Mesenchymal stem cell (in vitro differentiated cells and primary cell): ENCODE measurements at regions not wholly inside any gene's neighbourhood (a gene's known extent, or its start where the extent isn't known, plus 50 kb on each side); places are given as distances from the start of the nearest gene placed in this dataset.
A peak's percentile ranks its signal among the peaks of the same experiment; 100 is the strongest.

ENCODE experiments used
- DNase-seq: peaks from one replicate; pipeline ENCODE4 v3.0.0-alpha.2; 2013
- H2AFZ ChIP-seq: one replicate; pipeline ENCODE4 v1.6.1; 2013; ENCODE audit warnings: low read depth, mild to moderate bottlenecking, control low read depth, inconsistent platforms, low read length, moderate library complexity
- H2AK5ac ChIP-seq: 2 replicates; pipeline ENCODE4 v1.6.1; 2013; ENCODE audit warnings: low read length, moderate library complexity, mild to moderate bottlenecking, inconsistent platforms; ENCODE audit not compliant: severe bottlenecking
- H2BK120ac ChIP-seq: one replicate; pipeline ENCODE4 v1.6.1; 2013; ENCODE audit warnings: low read depth, mild to moderate bottlenecking, inconsistent platforms, low read length, moderate library complexity
- H2BK12ac ChIP-seq, 2 experiments: one replicate each; pipeline ENCODE4 v1.6.1; 2013; ENCODE audit warnings: inconsistent platforms in 2 of 2, low read length in 2 of 2, mild to moderate bottlenecking in 2 of 2, moderate library complexity in 2 of 2, control low read depth in 1 of 2
- H2BK15ac ChIP-seq: one replicate; pipeline ENCODE4 v1.6.1; 2013; ENCODE audit warnings: mild to moderate bottlenecking, low read depth, inconsistent platforms; ENCODE audit not compliant: poor library complexity, severe bottlenecking
- H2BK5ac ChIP-seq: 2 replicates; pipeline ENCODE4 v1.6.1; 2013; ENCODE audit warnings: low read depth, mild to moderate bottlenecking, low read length, control low read depth, inconsistent platforms; ENCODE audit not compliant: poor library complexity, severe bottlenecking
- H3K14ac ChIP-seq, 2 experiments: one replicate each; pipeline ENCODE4 v1.6.1; 2013; ENCODE audit warnings: inconsistent platforms in 2 of 2, low read length in 2 of 2, control low read depth in 1 of 2, mild to moderate bottlenecking in 1 of 2, moderate library complexity in 1 of 2
- H3K18ac ChIP-seq, 2 experiments: one replicate each; pipeline ENCODE4 v1.6.1; 2013; ENCODE audit warnings: inconsistent platforms in 2 of 2, low read length in 2 of 2, control low read depth in 1 of 2, low read depth in 1 of 2, mild to moderate bottlenecking in 1 of 2
- H3K23ac ChIP-seq, 2 experiments: one replicate each; pipeline ENCODE4 v1.6.1; 2013; ENCODE audit warnings: inconsistent platforms in 2 of 2, low read length in 2 of 2, mild to moderate bottlenecking in 2 of 2, moderate library complexity in 2 of 2, control low read depth in 1 of 2
- H3K27ac ChIP-seq: 2 replicates; pipeline ENCODE4 v1.5.1; 2013; ENCODE audit warnings: mild to moderate bottlenecking, moderate library complexity, low read length, control low read depth, inconsistent platforms; ENCODE audit not compliant: poor library complexity, severe bottlenecking
- H3K27me3 ChIP-seq, 2 experiments: 2 replicates each; pipeline versions ENCODE4 v1.6.1 to v1.7.0; 2013; ENCODE audit warnings: low read length in 2 of 2, mild to moderate bottlenecking in 2 of 2, moderate library complexity in 2 of 2, control low read depth in 1 of 2, inconsistent platforms in 1 of 2; ENCODE audit not compliant: control insufficient read depth in 1 of 2, insufficient read depth in 1 of 2
- H3K36me3 ChIP-seq, 2 experiments: 2 replicates each; pipeline versions ENCODE4 v1.6.1 to v1.7.0; 2013; ENCODE audit warnings: low read length in 2 of 2, control low read depth in 1 of 2, inconsistent platforms in 1 of 2, low read depth in 1 of 2, mild to moderate bottlenecking in 1 of 2; ENCODE audit not compliant: insufficient read depth in 2 of 2, control insufficient read depth in 1 of 2
- H3K4ac ChIP-seq, 2 experiments: one replicate each; pipeline ENCODE4 v1.6.1; 2013; ENCODE audit warnings: inconsistent platforms in 2 of 2, low read length in 2 of 2, mild to moderate bottlenecking in 2 of 2, moderate library complexity in 2 of 2, control low read depth in 1 of 2, low read depth in 1 of 2
- H3K4me1 ChIP-seq: 2 replicates; pipeline ENCODE4 v1.6.1; 2013; ENCODE audit warnings: low read depth, low read length, control low read depth; ENCODE audit not compliant: control insufficient read depth, insufficient read depth
- H3K4me2 ChIP-seq: 2 replicates; pipeline ENCODE4 v1.6.1; 2013; ENCODE audit warnings: low read length, mild to moderate bottlenecking, inconsistent platforms; ENCODE audit not compliant: poor library complexity, severe bottlenecking
- H3K4me3 ChIP-seq, 2 experiments: 2 replicates each; pipeline versions ENCODE4 v1.5.1 to v1.7.0; 2013; ENCODE audit warnings: low read length in 2 of 2, mild to moderate bottlenecking in 2 of 2, control low read depth in 1 of 2, low read depth in 1 of 2; ENCODE audit not compliant: insufficient read depth in 1 of 2
- H3K79me1 ChIP-seq: replicated peaks from 2 replicates; pipeline ENCODE4 v1.6.1; 2013; ENCODE audit warnings: mild to moderate bottlenecking, control low read depth, low read length, inconsistent platforms; ENCODE audit not compliant: poor library complexity, severe bottlenecking
- H3K9ac ChIP-seq: 2 replicates; pipeline ENCODE4 v1.7.0; 2013; ENCODE audit warnings: mild to moderate bottlenecking, low read length, moderate library complexity
- H3K9me3 ChIP-seq: 2 replicates; pipeline ENCODE4 v1.7.0; 2013; ENCODE audit warnings: mild to moderate bottlenecking, low read length; ENCODE audit not compliant: control insufficient read depth
- H4K8ac ChIP-seq: one replicate; pipeline ENCODE4 v1.6.1; 2013; ENCODE audit warnings: inconsistent platforms, mild to moderate bottlenecking, low read length, moderate library complexity
- H4K91ac ChIP-seq: one replicate; pipeline ENCODE4 v1.6.1; 2013; ENCODE audit warnings: mild to moderate bottlenecking, low read length, inconsistent platforms
- WGBS: methylation state at CpG from one replicate; pipeline ENCODE4 v1.1.7; 2013; ENCODE audit warnings: mixed read lengths; 5-methylcytosine and 5-hydroxymethylcytosine counted together

DNA sequence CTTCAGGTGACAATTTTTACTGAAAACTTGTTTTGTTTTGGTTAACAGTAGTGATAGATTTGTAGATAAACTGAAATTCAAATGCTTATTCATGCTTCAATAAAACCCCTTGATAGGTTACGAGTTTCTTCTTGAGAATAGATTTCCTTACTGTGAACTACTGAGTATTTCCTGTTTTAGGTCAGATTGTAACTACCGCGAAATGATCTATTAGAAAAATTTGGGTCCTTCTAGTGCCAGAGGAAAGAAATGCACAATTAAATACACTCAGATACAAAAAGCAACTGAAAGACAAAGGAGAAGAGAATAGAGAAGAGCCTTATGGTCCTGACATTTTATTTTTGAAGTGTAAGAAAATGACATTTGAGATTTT, 251.7 kb upstream of the TBL1XR1 start:
- no peak overlapping the region for H3K14ac ChIP-seq
- no peaks in the 10 kb centered on the region for H3K79me1 ChIP-seq
- H4K8ac ChIP-seq = no peak overlapping the region
- H3K36me3 ChIP-seq = no peaks in the 10 kb centered on the region
- DNase-seq = no peak
- H3K4me3 ChIP-seq = no peak overlapping the region
- no peak overlapping the region for H2AFZ ChIP-seq
- no peak overlapping the region for H2BK12ac ChIP-seq
- no peak overlapping the region for H3K4ac ChIP-seq
- no peak overlapping the region for H3K27ac ChIP-seq
- no peak overlapping the region for H2BK5ac ChIP-seq
- H3K9me3 ChIP-seq = no peaks in the 10 kb centered on the region
- H3K18ac ChIP-seq = no peak overlapping the region
- H2AK5ac ChIP-seq = no peak overlapping the region
- H4K91ac ChIP-seq = no peak overlapping the region
- no peak overlapping the region for H3K4me2 ChIP-seq
- peaks cover 8% of the 10 kb centered on the region for H3K4me1 ChIP-seq
- H2BK120ac ChIP-seq = no peak overlapping the region
- no CpG with 5 or more reads among the region's 3 CpGs for WGBS
- H3K23ac ChIP-seq = no peak overlapping the region
- H3K27me3 ChIP-seq = no peaks in the 10 kb centered on the region
- H2BK15ac ChIP-seq = no peak overlapping the region
- peak overlapping the region; percentile 14 for H3K9ac ChIP-seq

DNA sequence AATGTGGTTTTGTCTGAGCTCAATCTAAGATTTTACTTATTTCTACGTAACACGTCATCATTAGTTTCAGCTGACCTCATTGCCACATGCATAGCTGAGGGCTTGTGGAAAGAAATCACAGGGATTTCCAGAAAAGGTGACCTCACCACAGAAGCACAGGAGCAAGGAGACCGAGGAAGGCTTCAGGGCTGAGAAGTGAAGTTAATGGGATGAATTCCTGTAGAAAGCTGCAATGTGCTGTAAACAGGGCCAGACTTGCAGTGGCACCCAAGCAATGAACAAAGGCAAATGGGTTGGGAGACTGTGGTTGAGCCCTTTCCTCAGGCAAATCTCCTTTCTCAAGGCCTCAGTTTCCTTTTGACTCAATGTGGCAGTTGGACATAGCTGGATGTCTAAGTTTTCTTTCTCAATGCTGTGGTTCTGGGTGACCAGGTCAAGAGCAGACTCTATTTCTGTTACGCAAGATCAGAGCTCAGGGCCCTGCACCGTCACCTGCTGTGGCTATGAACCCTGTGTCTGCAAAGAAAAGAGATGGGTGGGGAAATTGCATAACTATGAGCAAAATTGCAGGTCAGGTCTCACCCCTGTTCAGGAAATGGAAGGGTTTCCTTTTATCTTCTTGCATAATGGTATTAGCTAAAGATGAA, 252.2 kb upstream of the TBL1XR1 start:
- H3K23ac ChIP-seq = no peak overlapping the region
- no peak overlapping the region for H4K91ac ChIP-seq
- WGBS = 73% methylated on average over 5 of the region's 5 CpGs
- H2BK120ac ChIP-seq = no peak overlapping the region
- H3K18ac ChIP-seq = peak overlapping the region in 1 of 2 experiments; percentile 57
- H3K79me1 ChIP-seq = no peaks in the 10 kb centered on the region
- no peaks in the 10 kb centered on the region for H3K27me3 ChIP-seq
- no peak overlapping the region for H2BK5ac ChIP-seq
- no peaks in the 10 kb centered on the region for H3K9me3 ChIP-seq
- H3K36me3 ChIP-seq = no peaks in the 10 kb centered on the region
- no peak overlapping the region for H2AFZ ChIP-seq
- no peak overlapping the region for H4K8ac ChIP-seq
- peak overlapping the region in 1 of 2 experiments; percentile 71 for H2BK12ac ChIP-seq
- no peak overlapping the region for H3K4me3 ChIP-seq
- peak overlapping the region; percentile 59 for H3K27ac ChIP-seq
- H3K9ac ChIP-seq = peak overlapping the region; percentile 14
- H3K4me1 ChIP-seq = peaks cover 8% of the 10 kb centered on the region
- H2AK5ac ChIP-seq = no peak overlapping the region
- no peak overlapping the region for H2BK15ac ChIP-seq
- no peak overlapping the region for H3K14ac ChIP-seq
- peak; percentile 71 for DNase-seq
- H3K4ac ChIP-seq = peak overlapping the region in 1 of 2 experiments; percentile 37
- no peak overlapping the region for H3K4me2 ChIP-seq

DNA sequence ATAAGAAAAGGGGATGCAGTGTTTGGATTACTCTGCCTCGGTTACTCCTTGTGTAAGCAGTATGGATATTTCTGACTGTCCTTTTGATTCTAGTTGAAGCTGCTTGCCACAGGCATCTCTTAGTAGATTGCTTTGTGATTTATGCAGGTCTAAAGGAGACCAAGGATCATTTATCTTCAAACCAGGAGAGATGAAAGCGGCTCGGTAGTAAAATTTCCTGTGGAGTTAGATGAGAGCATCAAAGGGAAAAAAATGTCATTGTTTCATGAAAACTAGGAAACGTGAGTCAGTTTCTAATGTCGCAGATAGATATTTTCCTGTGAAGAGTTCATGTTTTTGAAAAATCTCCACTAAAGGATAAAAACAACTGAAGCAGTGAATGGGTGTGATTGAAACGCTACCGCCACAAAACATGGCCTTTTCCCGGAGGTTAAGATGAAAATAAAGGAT, 254.0 kb upstream of the TBL1XR1 start:
- Histone ChIP-seq H2AFZ (no peak overlapping the region), H3K4me1 (peaks cover 8% of the 10 kb centered on the region), H3K4me3 (no peak overlapping the region), H3K23ac (no peak overlapping the region), H3K27me3 (no peaks in the 10 kb centered on the region), H2BK15ac (no peak overlapping the region), H2BK12ac (no peak overlapping the region), H4K8ac (no peak overlapping the region), H2AK5ac (peak overlapping the region; percentile 66), H3K18ac (no peak overlapping the region), H3K36me3 (no peaks in the 10 kb centered on the region), H3K4me2 (no peak overlapping the region), H2BK120ac (no peak overlapping the region), H3K14ac (no peak overlapping the region), H3K27ac (no peak overlapping the region), H3K9me3 (no peaks in the 10 kb centered on the region), H3K79me1 (no peaks in the 10 kb centered on the region), H3K9ac (peak overlapping the region; percentile 78), H3K4ac (no peak overlapping the region), H2BK5ac (no peak overlapping the region), H4K91ac (no peak overlapping the region)
- 73% methylated on average over 7 of the region's 8 CpGs for WGBS
- DNase-seq = no peak

DNA sequence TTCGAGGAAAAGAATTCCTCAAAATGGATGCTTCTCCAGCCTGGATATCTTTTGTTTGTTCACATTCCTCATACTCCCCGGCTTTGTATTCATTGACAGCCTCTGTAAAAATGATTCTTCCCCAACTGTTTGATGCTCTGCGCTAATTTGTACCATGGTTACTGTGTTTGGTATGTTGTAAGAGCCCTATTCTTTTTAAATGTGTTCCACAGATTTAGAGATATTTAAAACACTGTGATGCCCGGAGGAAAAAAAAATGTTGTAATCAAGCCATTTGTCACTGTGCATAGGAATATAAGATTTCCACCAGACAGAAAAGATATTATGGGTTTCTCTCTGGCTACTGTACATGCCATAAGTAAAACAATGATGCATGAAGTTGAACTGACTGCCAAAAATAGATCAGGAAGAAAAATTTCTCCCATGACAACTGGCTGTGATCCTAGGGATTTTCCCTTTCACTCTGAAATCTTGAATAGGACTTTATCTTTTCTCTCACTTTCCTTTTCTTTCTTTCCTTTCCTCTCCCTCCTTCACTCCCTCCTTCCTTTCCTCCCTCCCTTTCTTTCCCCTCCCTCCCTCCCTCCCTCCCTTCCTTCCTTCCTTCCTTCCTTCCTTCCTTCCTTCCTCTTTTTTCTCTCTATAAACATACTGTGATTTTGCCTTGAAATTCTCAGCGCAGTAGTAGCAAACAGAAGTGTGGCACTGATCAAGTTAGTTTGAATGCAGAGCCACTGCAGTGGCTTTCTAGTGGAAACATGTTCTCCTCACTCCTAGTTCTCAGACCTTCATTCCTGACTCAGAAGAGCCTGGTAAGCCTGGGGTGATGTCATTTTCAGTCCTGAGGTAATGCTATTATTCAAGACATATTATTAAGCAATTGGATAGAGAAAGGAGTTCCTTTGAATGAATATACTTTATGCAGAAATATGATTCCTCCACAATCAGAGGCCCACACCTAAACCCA, 254.9 kb upstream of the TBL1XR1 start:
- Histone ChIP-seq H3K9ac (peak overlapping the region; percentile 78), H2BK120ac (no peak overlapping the region), H3K27ac (peak overlapping the region; percentile 65), H4K8ac (no peak overlapping the region), H4K91ac (no peak overlapping the region), H3K4me2 (no peak overlapping the region), H3K23ac (no peak overlapping the region), H2BK15ac (no peak overlapping the region), H2BK5ac (no peak overlapping the region), H2BK12ac (no peak overlapping the region), H3K4me1 (peaks cover 8% of the 10 kb centered on the region), H3K79me1 (no peaks in the 10 kb centered on the region), H3K36me3 (no peaks in the 10 kb centered on the region), H2AFZ (no peak overlapping the region), H3K4me3 (no peak overlapping the region), H2AK5ac (no peak overlapping the region), H3K9me3 (no peaks in the 10 kb centered on the region), H3K27me3 (no peaks in the 10 kb centered on the region), H3K4ac (no peak overlapping the region), H3K18ac (no peak overlapping the region), H3K14ac (no peak overlapping the region)
- DNase-seq = peak; percentile 91
- WGBS = 89% methylated on average over 4 of the region's 5 CpGs
